GM21619 (cell line): ENCODE measurements at regions not wholly inside any gene's neighbourhood (a gene's known extent, or its start where the extent isn't known, plus 50 kb on each side); places are given as distances from the start of the nearest gene placed in this dataset.
"Not testable (repeated sequence)": the region's sequence is repeated elsewhere in the genome, so short reads cannot be mapped to it uniquely, and the experiment has no call there.

Experiments
- ATAC-seq: cut with Tn5 transposase; IDR thresholded peaks from one replicate; pipeline ENCODE4 v1.9.1; 2021; ENCODE audit not compliant: unreplicated experiment

DNA sequence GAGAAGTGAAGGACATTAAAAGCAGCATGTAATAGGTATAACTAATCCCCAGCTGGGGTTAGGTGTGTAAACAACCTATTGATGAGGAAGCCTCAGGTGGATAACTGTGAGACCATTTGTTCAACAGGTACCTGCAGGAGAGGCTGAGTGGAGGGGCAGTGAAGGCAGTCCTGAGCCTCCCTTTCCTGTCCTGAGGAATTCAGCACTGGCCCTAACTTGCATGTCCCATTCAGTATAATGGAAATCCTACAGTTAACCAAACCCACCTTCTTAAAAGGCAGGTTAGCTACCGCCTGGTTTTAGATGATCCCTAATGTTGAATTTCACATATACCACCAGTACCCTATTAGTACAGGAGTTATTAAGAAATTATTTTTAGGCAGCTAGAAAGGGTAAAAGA is 225.9 kb upstream of the GOT2 start:
- no peak for ATAC-seq

DNA sequence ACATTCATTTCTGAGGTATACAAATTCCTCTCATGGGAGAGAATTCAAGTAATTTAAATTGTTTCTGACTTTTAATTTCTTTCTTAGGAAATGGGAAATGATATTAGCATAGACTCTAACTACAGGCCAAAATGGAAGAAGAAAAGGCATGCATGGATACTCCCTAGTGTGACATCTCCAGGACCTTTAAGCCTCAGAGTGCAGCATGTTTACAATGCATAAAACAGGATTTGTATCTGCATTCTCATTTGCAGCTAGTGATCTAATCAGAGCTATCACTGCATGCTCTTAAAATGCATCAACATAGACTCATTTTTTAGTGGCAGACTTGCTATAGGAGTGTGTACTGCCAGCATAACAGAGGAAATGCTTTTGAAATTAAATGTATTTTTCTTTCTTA is 224.6 kb upstream of the GOT2 start:
- ATAC-seq: no peak

DNA sequence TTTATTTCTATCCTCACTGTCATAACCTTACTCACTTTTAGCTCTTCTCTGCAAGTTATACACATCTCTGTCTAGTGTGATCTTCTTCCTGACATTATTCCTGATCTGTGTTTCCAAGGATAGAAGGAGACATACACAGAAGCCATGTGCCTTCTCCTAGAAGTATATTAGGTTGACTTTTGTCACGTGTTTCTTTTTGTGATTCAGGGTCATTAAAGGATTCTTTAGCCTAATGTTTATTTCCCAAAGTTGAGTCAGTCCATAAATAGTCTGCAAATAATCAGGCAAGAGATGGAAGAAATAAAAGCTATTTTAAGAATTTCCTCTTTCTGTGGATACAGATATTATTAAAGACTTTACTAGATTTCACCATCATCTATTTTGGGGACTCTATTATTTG is 214.1 kb upstream of the GOT2 start:
- ATAC-seq: no peak

DNA sequence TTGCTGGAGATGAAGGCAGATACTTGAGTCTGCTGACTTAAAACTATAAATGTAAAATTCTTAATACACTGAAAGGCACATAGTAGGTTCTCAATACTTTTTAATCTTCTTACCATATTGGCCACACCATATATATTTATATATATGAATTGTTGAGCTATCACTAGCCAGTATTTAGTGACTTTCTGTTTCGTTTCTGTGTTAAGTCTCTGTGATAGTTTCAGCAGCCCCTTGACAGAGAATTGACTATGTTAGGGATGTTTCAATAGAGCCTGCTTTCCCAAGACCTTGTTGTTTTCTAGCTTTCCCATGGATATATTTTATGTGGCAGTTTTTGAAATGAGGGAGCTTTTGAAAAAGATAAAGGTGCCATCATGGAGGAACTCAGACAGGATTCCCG is 206.5 kb upstream of the GOT2 start:
- peak; percentile 52 for ATAC-seq

DNA sequence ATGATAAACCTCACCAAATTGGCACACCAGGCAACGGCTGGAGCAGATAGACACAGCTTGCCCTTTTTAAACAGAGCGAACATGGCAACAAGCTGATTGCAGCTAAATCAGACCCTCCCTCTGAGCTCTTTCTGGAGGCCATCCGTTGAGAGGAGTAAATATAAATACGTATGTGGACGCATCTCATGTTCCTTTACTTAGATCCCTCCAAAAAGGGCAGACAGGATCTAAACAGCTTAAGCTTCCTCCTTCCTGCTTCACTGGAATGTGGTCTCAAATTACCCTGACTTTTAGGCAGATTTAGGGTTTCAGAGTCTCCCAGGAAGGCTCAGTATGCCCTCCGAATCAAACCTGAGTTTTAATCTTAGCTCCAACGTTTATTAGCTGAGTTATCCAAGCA is 204.7 kb upstream of the GOT2 start:
- no peak for ATAC-seq

DNA sequence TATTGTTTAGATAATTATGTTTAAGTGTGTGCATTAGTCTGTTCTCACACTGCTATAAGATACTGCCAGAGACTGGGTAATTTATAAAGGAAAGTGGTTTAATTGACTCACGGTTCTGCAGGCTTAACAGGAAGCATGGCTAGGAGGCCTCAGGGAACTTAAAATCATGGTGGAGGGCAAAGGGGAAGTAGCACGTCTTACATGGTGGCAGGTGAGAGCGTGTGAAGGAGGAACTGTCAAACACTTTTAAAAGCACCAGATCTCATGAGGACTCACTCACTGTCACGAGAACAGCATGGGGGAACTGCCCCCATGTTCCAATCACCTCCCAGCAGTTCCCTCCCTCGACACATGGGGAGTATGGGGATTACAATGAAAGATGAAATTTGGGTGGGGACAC is 203.5 kb upstream of the GOT2 start:
- ATAC-seq: no peak

DNA sequence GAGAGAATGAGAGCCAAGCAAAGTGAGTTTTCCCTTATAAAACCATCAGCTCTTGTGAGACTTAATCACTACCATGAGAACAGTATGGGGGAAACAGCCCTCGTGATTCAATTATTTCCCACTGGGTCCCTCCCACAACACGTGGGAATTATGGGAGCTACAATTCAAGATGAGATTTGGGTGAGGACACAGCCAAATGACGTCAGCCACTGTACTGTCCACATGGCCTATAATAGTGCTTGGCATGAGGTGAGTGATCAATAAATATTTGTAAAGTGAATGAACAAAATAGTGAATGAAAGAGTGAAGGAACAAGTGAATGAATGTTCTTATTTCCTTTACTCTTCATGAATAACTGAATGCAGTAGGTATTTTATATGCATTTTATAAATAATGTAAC is 199.1 kb upstream of the GOT2 start:
- ATAC-seq: no peak

DNA sequence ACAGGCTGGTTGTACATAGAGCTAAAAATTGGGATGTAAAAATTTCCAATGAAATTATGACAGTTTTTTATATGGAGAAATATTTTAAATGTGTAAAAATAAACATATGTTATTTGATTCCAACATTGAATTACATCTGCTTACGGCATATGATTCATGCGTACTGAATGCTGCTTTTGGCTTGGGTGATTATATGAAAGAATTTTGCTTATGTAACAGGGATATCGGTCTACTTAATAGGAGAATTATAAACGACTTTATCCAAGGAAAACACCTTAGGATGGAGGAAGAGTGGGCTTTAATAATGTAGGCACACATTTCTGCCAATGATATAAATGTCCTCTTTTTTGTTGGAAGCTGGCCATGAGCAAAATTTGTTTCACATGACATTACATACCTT is 197.3 kb upstream of the GOT2 start:
- ATAC-seq: no peak

DNA sequence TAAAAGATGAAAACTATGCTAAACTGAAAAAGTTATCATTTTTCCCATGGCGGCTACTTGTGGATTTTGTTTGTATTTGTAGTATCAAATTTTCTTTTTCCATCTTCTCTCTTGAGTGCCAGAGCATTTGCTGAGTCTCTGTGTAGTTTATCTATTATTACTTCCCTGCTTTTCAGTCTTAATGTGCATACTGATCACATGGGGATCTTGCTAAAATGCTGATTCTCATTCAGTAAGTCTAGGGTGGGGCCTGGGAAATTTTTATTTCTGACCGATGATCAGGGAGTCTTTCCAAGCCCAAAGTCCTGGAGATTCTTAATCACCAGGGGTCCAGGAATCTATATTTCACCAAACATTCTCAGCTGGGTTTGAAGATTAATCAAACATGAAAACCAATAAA is 189.0 kb upstream of the GOT2 start:
- no peak for ATAC-seq

DNA sequence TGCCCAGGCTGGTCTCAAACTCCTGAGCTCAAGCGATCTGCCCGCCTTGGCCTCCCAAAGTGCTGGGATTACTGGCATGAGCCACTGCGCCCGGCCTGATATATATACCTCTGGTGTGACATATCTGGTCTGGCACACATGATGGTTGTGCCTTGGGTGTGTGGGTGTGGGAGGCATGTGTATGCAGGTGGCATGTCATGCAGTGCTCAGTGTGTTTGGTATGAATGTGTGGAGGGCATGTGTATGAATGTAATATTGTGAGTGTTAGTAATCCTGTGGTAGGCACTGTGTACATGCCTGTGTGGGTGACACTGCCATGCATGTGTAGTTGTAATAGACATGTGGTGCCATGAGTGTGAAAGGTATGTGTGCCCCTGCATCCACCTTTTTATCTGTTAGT is 179.3 kb upstream of the GOT2 start:
- no peak for ATAC-seq

DNA sequence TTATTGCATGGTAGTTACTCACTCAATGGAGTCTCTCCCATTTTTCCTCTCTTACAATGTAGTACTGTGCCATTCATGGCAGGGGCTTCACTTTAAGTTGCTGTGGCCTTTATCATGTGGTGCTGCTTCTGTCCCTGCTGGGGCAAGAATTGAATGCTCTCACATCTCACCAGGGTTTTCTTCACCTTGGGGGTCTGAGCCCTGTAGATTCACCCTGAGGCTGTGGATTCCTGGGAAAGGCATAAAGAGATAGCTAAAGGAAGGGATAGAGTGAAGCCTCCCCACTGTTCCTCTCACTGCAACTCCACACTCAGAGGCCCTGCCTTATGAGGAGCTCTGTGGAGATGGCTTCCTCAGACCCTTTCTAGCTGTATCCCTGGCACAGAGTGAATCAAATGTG is 178.5 kb upstream of the GOT2 start:
- no peak for ATAC-seq

DNA sequence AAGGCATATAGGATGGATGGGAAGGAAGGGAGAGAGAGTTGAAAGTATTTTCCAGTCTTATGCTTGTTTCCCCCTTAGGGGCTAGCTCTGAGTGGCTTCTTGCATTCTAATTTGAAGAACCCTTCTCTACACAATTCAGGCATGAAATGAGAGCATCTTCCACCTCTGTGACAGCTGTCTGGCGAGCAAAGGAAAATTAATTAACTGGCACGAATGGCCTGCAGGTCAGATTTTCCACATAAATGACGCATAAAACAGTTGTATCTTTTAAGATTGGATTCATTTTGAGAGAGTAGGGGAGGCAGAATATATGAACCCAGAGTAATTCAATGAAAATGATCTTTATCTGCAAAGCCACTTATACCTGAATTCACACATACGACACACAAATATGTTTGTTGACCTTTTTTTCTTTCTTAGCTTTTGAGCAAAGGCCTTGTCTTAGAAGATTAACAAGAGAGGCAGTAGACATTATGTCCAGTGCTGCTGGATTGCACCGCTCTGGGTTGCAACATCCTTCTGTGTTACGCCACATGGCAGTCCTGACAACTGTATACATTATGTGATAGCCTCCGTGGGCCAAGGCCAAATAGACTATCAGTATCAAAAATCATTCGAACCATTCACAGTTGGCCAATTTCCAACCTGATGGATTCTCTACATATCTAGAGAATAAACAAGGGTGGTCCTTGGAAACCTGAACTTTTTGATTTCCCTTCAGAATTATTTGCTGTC is 173.0 kb upstream of the GOT2 start:
- ATAC-seq: no peak

DNA sequence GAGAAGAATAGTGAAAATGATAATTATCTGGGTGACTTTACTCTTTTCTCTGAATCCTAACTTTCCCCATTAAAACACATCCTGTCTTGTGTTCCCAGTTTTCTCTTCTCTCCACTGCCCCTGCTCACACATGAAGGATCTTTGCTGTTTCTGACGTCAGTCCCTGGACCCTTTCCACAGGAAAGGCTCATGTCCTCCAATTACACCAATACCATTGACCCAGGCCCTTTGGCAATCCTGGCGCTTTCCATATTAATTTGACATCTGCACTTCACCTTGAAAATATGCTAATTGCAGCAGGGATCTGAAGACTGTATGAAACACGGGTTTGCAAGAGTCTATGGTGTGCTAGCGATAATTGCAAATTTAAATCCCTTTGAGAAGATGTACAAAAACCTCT is 170.2 kb upstream of the GOT2 start:
- no peak for ATAC-seq

DNA sequence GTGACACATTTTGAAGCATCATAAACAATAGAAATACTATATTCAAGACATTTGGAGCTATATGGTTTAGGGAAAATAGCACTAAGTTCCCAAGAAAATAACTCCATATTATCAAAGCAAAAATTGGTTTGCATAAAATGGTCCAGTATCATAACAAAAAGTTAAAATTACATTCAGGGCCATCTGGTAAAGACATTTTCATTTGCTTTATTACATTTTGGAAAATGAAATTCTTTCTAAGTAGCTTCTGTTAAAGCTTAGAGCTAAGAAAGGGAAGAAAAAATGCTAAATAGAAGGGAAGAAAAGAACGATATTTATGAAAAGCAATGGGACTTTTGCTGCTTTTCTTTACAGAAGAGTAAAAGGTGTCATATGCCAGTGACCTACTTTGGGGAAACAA is 155.4 kb upstream of the GOT2 start:
- no peak for ATAC-seq

DNA sequence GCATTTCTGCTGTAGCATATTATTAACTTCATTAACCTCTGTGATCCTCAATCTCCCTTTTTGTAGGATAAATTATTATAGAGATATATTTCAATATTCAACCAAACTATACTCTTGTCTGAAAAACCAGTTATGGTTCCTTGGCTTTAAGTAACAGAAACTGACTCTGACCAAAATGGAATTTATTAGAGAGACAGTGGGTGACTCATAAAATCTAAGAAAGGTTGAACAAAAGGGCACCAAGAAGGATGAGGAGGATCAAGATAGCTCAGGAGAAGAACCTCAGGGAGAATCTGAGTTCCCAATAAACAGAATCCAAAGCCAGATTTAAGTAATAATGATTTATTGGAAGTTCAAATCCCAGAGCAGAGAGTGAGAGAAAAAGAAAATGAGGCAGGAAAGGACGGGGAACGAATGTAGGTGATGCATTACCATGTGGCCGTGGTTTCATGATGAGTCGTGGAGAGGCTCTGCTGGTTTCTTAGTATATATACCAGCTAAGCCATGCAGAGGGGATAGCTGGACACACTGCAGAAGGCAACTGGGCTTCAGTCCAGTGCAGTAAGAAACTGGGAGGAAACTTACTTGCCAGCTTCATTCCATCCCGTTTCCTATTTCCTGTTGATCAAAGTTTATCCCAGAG is 151.5 kb upstream of the GOT2 start:
- ATAC-seq: peak; percentile 63

DNA sequence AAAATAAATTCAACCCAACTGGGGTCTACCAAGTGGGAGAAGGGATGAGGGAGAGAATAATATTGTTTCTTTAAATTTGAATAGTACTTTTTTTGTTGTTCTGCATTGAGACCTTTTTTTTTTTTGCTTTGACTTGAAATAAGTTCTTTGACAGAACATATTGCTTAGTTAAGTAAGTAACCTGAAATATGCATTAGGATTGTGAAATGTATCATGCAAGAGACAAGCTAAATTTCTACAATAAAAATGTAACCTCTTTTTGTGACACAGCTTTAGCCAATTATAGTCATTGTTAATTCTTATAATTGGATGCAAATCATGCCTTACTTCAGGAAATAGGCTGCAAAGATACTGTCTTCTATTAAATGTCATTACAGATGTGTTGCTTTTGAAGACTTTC is 150.0 kb upstream of the GOT2 start:
- no peak for ATAC-seq

DNA sequence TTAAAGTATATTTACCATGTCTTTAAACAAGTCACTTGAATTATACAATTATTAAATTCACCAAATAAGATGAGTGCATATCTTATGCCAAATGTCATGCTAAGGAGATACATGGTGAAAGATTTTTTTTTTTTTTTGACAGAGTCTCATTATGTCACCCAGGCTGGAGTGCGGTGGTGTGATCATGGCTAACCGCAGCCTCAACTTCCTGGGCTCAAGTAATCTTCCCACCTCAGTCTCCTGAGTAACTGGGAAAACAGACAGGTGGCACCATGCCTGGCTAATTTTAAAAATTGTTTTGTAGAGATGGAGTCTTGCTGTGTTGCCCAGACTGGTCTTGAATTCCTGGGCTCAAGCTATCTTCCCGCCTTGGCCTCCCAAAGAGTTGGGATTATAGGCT is 149.0 kb upstream of the GOT2 start:
- no peak for ATAC-seq

DNA sequence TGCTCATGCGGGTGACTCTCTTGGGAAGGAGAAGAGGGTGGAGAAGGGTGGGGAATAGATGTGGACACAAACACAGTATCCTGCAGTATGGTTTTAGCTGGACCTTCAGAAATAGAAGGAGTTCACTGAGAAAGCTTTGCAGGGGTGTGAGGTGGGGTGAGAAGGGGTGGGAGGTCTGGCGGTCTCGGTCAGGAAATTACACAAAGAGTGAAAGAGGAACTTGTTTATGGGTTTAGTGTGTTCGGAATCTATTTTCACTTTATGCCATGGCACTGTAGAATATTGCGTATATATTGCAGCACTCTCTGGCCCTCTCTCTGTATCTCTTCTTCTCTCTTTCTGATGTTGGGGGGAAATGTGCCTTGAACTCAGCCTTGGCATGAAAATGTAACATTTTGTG is 148.2 kb upstream of the GOT2 start:
- peak; percentile 88 for ATAC-seq

DNA sequence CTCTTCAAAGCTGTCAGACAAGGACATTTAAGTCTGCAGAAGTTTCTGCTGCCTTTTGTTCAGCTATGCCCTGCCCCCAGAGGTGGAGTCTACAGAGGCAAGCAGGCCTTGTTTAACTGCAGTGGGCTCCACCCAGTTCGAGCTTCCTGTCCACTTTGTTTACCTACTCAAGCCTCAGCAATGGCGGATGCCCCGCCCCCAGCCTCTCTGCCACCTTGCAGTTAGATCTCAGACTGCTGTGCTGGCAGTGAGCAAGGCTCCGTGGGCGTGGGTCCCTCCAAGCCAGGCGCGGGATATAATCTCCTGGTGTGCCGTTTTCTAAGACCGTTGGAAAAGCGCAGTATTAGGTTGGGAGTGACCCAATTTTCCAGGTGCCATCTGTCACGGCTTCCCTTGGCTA is 144.5 kb upstream of the GOT2 start:
- not testable (repeated sequence) for ATAC-seq

DNA sequence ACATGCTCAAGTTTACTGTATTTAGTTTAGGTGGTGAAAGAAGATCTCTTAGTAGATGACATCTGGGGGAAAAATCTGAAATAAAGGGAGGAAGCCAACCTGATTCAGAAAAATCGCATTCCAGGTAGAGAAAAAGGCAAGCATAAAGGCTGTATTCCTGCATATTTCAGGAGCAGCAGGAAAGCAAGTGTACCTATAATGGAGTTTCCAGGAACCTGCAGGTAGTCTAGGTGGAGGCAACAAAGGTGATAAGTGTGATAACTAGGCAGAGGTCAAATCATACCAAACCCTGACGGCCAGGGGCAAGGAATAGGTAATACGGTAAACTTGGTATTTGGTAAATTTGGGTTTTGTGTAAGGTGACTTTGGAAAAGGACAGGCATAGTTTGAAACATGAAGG is 132.8 kb upstream of the GOT2 start:
- no peak for ATAC-seq

DNA sequence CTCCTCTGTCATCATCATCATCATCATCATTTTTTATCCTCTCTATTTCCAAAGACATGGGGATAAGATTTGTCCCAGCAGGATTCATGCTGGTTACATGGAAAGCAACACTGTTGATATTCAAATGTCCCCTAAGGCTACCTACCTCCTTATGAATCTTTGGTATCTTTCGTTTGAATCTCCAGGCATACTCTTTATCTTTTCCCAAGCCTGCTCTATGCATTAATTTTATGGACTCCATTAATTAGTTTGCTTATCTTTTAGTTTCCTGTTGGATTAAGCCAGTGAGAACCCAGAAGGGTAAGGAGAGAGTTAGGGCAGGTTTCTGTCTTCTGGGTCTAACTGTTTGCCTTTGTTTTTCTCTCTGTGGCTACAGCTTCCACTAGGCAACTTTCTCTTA is 129.6 kb upstream of the GOT2 start:
- ATAC-seq: no peak

DNA sequence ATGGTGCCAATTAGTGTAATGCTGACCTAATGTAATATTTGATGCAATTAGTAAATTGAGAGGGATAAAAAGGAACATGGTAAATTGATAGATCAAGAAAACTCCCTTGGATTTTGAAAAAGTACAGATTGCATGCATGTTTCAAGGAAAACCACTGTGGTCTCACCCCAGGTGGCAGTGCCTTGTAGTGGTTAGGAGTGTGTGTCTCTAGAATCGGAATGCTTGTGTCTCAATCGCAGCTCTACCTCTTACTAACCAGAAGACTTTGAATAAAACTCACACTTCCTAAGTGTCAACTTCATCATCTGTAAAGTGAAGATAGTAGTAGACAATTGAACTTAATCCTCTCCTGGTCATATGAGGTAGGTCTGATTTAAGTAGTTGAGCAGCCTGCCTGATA is 128.9 kb upstream of the GOT2 start:
- ATAC-seq: no peak
